GM12872 (cell line): ENCODE measurements at regions not wholly inside any gene's neighbourhood (a gene's known extent, or its start where the extent isn't known, plus 50 kb on each side); places are given as distances from the start of the nearest gene placed in this dataset.

Experiments
- TF ChIP-seq, protein P1 (sequence below): IDR thresholded peaks from 3 replicates; pipeline ENCODE4 v1.5.1; 2011; ENCODE audit warnings: low read depth, mild to moderate bottlenecking, low read length, moderate library complexity; ENCODE audit not compliant: insufficient read depth

DNA sequence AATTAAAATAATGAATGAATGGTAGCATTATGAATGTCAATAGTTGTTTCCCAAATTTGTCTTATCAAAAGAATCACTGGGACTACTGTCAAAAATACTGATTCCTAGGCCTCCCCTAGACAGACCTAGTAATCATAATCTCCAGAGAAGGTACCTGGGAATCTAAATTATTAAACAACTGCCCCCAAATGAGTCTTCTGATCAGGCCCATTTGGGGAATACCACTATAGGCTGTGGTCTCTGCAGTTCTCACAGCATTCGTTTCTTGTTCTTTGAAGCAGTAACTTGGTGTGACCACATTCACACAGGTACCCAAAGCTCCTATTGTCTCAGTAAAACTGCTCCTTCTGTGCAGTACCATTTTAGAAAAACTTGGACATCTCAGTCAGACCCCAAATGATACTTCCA, 230.9 kb downstream of the PIK3R1 start:
- TF ChIP-seq, protein P1, sequence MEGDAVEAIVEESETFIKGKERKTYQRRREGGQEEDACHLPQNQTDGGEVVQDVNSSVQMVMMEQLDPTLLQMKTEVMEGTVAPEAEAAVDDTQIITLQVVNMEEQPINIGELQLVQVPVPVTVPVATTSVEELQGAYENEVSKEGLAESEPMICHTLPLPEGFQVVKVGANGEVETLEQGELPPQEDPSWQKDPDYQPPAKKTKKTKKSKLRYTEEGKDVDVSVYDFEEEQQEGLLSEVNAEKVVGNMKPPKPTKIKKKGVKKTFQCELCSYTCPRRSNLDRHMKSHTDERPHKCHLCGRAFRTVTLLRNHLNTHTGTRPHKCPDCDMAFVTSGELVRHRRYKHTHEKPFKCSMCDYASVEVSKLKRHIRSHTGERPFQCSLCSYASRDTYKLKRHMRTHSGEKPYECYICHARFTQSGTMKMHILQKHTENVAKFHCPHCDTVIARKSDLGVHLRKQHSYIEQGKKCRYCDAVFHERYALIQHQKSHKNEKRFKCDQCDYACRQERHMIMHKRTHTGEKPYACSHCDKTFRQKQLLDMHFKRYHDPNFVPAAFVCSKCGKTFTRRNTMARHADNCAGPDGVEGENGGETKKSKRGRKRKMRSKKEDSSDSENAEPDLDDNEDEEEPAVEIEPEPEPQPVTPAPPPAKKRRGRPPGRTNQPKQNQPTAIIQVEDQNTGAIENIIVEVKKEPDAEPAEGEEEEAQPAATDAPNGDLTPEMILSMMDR = no peak

DNA sequence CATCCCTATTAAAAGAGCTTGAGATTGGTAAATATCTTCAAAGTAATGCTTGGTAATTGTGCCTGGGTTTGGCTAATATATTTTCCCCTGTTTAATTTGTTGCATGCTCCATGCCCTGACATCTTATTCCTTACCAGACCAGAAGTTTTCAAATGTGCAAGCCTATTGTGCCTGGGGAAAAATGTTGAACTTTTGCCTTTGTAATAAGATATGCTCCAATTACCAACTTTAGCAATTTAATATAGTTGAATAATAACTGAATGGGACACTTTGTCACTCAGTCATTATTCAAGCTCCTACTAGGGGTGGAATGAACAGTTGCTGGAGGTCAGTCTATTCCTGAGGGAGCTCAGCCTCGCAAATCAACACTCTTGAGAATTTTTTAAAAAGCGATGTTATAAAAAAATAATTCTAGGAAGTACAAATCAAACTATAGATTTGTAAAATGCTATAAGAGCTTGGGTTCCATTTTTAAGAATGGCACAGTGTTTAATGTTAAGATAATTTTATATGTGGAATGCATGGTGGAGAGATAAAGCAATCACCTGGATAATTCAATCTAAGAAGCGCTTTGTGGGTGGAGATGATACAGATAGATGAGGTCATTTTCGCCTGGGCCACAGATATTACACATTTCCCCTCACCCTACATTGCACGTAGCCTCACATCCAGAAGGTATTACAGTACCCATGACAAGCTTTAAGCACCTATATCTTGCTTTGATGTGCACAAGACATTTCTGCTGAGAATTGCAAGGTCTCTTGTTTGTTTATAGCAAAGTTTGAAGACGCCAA, 231.8 kb downstream of the PIK3R1 start:
- TF ChIP-seq, protein P1 = no peak

DNA sequence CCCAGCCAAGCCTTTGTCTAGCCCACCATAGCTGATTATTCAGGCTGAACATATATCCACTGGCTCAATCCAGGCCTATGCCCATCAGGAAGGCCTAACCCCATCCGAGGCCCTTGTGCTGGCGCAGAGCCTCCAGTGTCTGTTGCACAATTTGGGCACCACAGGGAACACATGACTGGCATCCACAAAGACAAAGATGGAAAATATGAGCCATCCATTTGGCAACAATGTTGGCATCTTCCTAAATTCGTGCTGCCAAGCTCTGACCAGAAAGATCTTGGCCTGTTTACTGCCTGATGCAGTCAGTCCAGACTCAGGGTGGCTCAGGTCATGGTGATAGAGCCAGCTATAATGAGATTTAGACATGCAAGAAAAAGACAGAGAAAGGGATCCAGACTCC, 233.8 kb downstream of the PIK3R1 start:
- TF ChIP-seq, protein P1 = no peak

GRCh38 chr5:68450245-68450852, 234.8 kb downstream of the PIK3R1 start:
- TF ChIP-seq, protein P1 = no peak

GRCh38 chr5:68452286-68452685, 236.7 kb downstream of the PIK3R1 start:
- TF ChIP-seq, protein P1 = no peak

- TF ChIP-seq, protein P1 = no peak
Observed at GRCh38 chr5:68454172-68454571, 238.6 kb downstream of the PIK3R1 start.

GRCh38 chr5:68454766-68455165, 239.2 kb downstream of the PIK3R1 start:
- TF ChIP-seq, protein P1 = no peak
